HG02678 (cell line): ENCODE measurements at regions not wholly inside any gene's neighbourhood (a gene's known extent, or its start where the extent isn't known, plus 50 kb on each side); places are given as distances from the start of the nearest gene placed in this dataset.

Experiments used
- ATAC-seq: cut with Tn5 transposase; IDR thresholded peaks from one replicate; pipeline ENCODE4 v1.9.1; 2021; ENCODE audit warnings: mild to moderate bottlenecking, moderate library complexity; ENCODE audit not compliant: unreplicated experiment

- ATAC-seq, result no peak
Observed at GRCh38 chr7:91323626-91324158, 59.5 kb downstream of the FZD1 start.

- no peak for ATAC-seq
Observed at GRCh38 chr7:91324663-91325062, 60.4 kb downstream of the FZD1 start.

GRCh38 chr7:91325726-91326125 is 61.5 kb downstream of the FZD1 start:
- ATAC-seq, result no peak

GRCh38 chr7:91326516-91327199 is 62.4 kb downstream of the FZD1 start:
- no peak for ATAC-seq

DNA sequence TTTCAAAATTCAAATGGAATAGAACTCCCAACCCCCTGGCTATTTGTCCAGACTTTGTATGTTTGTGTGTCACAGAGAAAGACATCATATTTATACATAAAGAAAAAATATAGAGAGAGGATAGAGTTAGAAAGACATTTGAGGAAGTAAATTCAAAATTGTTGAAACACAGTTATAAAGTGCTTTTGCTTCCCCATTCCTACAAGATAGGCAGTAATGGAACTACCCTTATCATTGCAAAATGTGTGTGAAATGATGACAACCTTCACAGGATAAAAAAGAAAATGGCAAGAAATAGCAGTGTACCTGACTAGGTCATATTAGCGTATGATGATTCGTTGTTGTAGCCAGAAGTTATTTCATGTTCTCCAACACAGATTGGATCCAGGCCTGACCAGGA is 63.1 kb downstream of the FZD1 start:
- ATAC-seq, result no peak

- no peak for ATAC-seq
Observed at GRCh38 chr7:91329571-91329970, 65.3 kb downstream of the FZD1 start.

GRCh38 chr7:91330191-91330808 is 66.1 kb downstream of the FZD1 start:
- no peak for ATAC-seq

GRCh38 chr7:91330866-91331265 is 66.6 kb downstream of the FZD1 start:
- ATAC-seq, result no peak

DNA sequence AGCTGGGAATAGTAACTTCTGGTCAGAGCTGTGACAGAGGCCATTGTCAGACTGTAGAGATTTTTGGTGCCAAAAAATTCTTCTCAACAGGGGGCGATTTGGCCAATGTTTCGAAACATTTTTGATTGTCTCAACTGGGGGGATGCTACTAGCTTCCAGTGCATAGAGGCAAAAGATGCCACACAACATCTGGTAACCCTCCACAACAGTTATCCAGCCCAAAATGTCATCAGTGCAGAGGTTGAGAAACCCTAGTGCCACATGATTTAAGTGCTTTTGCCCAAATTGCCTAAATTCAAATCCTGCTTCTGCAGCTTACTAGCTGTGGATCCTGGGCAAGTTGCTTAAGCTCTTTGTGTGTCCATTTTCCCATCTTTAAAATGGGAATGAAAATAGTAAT is 71.9 kb downstream of the FZD1 start:
- ATAC-seq, result no peak

DNA sequence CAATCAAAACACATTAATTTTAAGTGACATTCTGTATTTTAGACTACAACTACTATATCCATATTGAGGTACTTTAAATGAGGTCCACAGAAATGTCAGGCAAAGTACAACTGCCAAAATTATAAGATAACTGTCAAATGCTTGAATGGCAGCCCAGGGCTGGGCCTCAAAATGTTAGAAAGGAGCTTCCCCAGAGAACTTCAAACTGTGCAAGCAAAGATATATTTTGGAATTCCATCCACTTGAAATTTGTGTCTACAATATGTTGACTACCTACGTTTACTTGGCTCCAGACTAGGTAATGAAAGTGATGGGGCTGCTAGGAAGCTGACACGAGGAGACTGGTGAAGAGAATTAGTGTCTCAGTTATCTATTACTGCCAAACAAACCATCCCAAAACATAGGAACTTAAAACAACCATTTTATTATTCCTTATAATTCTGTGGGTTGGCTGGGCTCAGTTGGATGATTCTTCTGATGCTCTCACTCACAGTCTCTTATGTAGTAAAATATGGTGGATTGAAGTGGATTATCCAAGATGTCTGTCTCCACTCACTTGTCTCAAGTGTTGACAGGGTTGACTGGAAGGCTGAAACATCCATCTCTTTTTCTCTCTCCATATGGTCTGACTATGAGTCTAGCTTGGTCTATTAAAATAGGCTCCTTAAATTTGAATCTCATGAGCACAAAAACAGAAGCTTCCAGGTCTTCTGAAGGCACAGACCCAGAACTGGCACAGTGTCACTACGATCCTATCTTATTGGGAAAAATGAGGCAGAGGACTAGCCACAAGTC is 74.2 kb downstream of the FZD1 start:
- no peak for ATAC-seq

GRCh38 chr7:91342346-91342745 is 78.1 kb downstream of the FZD1 start:
- ATAC-seq, result no peak

DNA sequence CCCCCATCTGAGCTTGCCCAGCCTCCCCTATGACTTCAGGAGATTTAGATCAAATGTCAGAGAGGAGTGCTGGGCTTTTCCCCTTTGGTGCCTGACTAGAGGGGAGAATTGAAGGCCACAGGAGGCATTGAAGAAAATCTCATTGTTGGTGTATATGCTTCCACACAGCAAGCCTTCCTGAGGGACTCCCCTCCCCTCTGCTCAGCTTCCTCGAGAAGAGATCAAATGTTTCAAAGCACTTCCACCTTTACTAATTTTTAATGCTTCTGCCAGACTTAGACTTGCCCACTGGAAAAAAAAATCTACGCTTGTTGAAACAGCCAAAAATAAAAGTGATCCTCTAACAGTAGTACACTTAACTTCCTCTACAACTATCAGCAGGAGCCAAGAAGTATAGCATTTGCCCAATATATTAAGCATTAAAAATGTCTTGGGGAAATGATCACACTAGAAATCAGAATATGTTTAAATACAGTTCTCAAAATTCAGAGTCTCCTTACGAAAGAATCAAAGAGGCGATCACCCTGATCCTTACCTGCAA is 79.3 kb downstream of the FZD1 start:
- ATAC-seq, result no peak

DNA sequence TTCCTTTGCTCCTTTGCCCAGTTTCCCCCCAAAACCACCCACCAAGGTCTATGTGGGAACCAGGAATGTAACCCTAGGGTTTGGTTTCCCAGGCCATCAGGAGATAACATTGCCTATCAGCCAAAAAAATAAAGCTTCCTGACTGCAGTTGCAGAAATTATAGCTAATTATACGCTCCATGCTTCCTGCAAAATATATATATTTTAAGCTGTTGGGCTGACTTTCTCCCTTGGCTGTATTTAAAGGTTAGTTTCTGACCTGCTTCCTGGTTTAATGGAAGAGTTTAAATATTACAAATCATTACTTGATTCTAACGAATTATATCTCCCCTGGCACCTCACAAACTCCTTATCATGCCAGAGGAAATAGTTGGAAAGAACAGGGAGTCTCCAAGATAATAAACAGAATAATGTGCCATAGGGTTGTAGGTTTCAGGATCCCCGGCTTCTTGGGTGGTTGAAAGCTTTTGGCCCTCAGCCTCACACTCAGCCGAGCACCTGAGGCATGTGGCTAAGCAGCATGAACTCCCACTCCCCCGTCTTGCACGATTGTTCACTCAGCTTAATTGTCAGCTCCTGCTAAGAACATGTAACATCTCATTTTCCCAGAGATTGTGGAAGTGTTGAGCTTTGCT is 79.9 kb downstream of the FZD1 start:
- ATAC-seq, result no peak

DNA sequence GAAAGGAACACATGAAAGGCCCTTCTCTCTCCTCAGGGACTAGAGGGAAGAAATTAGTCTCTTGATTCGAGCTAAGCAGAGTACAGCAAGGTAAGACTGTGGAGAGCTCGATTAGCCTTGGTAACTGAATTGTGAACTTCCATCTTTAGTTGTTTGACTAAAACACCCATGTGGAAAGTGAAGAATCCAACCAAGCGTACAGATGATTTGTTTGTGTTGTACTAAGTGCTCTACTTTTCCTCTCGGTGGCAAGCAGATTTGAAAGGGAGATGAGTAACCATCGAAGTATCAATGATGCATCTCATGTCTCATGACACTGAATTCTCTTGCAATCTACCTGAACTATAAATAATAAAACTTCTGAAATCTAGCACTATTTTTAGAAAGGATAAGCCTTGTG is 80.7 kb downstream of the FZD1 start:
- peak; percentile 57 for ATAC-seq

- peak; percentile 76 for ATAC-seq
Observed at GRCh38 chr7:91345449-91345848, 81.2 kb downstream of the FZD1 start.

DNA sequence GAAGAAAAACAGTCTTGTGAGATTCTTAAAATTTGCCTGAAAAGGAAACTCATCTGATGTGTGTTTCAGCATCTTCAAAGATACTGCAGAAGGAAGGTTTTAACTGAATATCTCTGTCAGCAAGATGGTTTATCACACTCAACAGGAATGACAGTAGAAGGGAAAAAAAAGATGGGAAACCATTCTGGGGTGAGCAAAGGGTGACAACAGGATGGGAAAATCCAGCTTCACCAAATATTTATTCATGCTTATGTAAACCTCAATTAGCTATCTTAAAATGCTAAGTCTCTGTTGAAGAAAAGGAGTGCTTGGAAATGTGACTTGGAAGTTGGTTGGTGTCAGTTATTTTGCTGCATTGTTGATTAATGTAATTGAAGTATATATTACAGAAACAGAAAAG is 82.2 kb downstream of the FZD1 start:
- no peak for ATAC-seq

- no peak for ATAC-seq
Observed at GRCh38 chr7:91347290-91347689, 83.1 kb downstream of the FZD1 start.

DNA sequence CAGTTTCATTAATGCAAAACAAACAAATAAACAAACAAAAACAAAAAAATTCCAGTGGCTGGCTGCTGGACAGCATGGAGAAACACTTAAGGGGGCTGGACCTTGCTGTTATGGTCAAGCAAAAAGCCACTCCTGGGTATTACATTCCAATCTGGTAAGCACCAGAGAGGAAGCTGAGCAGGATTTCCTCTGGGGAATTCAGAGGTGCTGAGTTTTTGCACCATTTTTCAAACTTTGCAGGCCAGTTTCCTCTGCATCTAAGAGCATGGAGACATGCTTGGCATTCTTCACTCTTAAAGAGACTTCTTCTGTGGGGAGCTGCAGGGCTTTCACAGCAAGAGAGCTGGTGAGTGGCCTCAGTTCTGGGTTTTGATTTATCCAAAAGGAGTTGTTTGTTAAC is 84.5 kb downstream of the FZD1 start:
- no peak for ATAC-seq

DNA sequence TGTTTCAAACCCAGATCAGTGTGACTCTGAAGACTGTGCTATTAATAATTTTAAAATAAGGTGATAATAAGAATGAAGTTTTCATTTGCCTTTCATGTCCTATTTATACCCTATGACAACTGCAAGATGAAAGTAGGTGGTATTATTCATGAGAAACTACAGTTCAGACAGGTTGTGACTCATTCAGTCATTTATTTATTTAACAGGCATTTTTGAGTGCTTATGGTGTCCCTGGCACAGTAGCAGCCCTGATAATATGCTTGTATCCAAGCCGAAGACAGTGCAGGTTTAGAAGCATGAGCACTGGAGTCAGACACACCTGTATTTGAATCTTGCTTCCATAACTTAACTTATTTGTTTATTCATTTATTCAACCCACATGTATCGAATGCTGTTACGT is 87.1 kb downstream of the FZD1 start:
- ATAC-seq, result no peak

GRCh38 chr7:91352091-91352490 is 87.9 kb downstream of the FZD1 start:
- ATAC-seq, result no peak

DNA sequence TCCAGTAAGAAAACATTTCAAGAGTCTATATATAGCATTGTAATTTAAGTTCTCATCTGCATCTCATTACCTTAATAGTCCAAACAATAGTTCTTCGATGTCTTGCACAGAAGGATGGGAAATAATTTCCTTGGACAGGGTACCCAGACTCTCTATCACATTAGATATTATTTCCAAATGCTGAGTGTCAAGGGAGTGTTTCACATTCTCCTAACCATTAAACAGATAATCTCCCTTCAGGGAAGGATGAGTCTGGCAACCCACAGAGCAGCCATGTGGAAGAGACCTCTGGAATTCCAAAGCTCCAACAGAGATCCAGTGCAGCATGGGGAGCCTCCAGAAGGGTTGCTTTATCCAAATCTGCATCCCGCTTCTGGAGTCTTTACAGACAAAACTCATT is 89.6 kb downstream of the FZD1 start:
- ATAC-seq, result no peak
